NB4 (cell line): ENCODE measurements at regions not wholly inside any gene's neighbourhood (a gene's known extent, or its start where the extent isn't known, plus 50 kb on each side); places are given as distances from the start of the nearest gene placed in this dataset.

Experiments
- DNase-seq: peaks from one replicate; pipeline ENCODE4 v3.0.0; 2010; ENCODE audit warnings: low read depth
- H3K4me3 ChIP-seq: one replicate; pipeline ENCODE4 v1.5.1; 2011; ENCODE audit warnings: mild to moderate bottlenecking, low read depth, low read length, moderate library complexity
- CTCF ChIP-seq: IDR thresholded peaks from one replicate; pipeline ENCODE4 v1.5.1; 2012; ENCODE audit warnings: low read depth, low read length
- MAX ChIP-seq: IDR thresholded peaks from 2 replicates; pipeline ENCODE4 v1.6.1; 2011; ENCODE audit warnings: low read depth, low read length
- MYC ChIP-seq: IDR thresholded peaks from 2 replicates; pipeline ENCODE4 v1.6.1; 2011; ENCODE audit warnings: low read depth, low read length
- POLR2A ChIP-seq: IDR thresholded peaks from 2 replicates; pipeline ENCODE4 v1.6.1; 2011; ENCODE audit warnings: mild to moderate bottlenecking; ENCODE audit not compliant: insufficient read length; ENCODE audit errors: extremely low read depth

- DNase-seq = no peak
- TF ChIP-seq MAX (no peak), CTCF (no peak), POLR2A (no peak), MYC (no peak)
These were observed 896.9 kb downstream of the DIPK2A start for GRCh38 chr3:144868506-144868905.

GRCh38 chr3:144873066-144873465 lies 901.4 kb downstream of the DIPK2A start:
- TF ChIP-seq POLR2A (no peak), CTCF (no peak), MAX (no peak)
- no peak overlapping the region for H3K4me3 ChIP-seq
- DNase-seq = no peak

More at GRCh38 chr3:144868506-144868905, 896.9 kb downstream of the DIPK2A start:
- H3K4me3 ChIP-seq = no peak overlapping the region

GRCh38 chr3:144875211-144875610 lies 903.6 kb downstream of the DIPK2A start:
- no peak for DNase-seq
- H3K4me3 ChIP-seq = no peak overlapping the region
- no peak for TF ChIP-seq CTCF
- no peak for TF ChIP-seq MYC
- TF ChIP-seq POLR2A = no peak
- TF ChIP-seq MAX = no peak

- TF ChIP-seq MAX (no peak), CTCF (no peak)
- no peak for DNase-seq
- no peak overlapping the region for H3K4me3 ChIP-seq
These were observed 905.7 kb downstream of the DIPK2A start for GRCh38 chr3:144877356-144877755.

GRCh38 chr3:144879701-144880100 lies 908.1 kb downstream of the DIPK2A start:
- DNase-seq = no peak
- H3K4me3 ChIP-seq = no peak overlapping the region
- TF ChIP-seq CTCF (no peak), MYC (no peak), MAX (no peak), POLR2A (no peak)

GRCh38 chr3:144893980-144894379 lies 922.4 kb downstream of the DIPK2A start:
- H3K4me3 ChIP-seq = no peak overlapping the region
- DNase-seq = no peak
- no peak for TF ChIP-seq CTCF
- no peak for TF ChIP-seq MYC
- no peak for TF ChIP-seq POLR2A
- no peak for TF ChIP-seq MAX
